Nephron (organoid): ENCODE measurements at regions not wholly inside any gene's neighbourhood (a gene's known extent, or its start where the extent isn't known, plus 50 kb on each side); places are given as distances from the start of the nearest gene placed in this dataset.

Experiments
- H3K27ac Mint-ChIP-seq, 3 experiments: 2 replicates each; pipeline ENCODE4 v1.8.0; 2020; ENCODE audit warnings: mixed read lengths in 3 of 3, mild to moderate bottlenecking in 2 of 3, moderate library complexity in 1 of 3
- H3K27me3 Mint-ChIP-seq: 2 replicates; pipeline ENCODE4 v1.8.0; 2021; ENCODE audit warnings: low read depth, mild to moderate bottlenecking, moderate library complexity, mixed read lengths
- H3K36me3 Mint-ChIP-seq: 2 replicates; pipeline ENCODE4 v1.8.0; 2020; ENCODE audit warnings: low read depth, mixed read lengths
- H3K4me1 Mint-ChIP-seq: 2 replicates; pipeline ENCODE4 v1.8.0; 2020; ENCODE audit warnings: mixed read lengths
- H3K4me3 Mint-ChIP-seq, 3 experiments: 2 replicates each; pipeline ENCODE4 v1.8.0; 2020; ENCODE audit warnings: mild to moderate bottlenecking in 3 of 3, mixed read lengths in 3 of 3, moderate library complexity in 2 of 3
- H3K9me3 Mint-ChIP-seq: 2 replicates; pipeline ENCODE4 v1.8.0; 2020; ENCODE audit warnings: mixed read lengths
- TF ChIP-seq, protein P1 (sequence below), 3 experiments: fragments of 200-600 bp; sonication (generic); IDR thresholded peaks; one replicate each; pipeline ENCODE4 v1.5.0; 2021; ENCODE audit warnings: antibody characterized with exemption in 3 of 3; ENCODE audit not compliant: unreplicated experiment in 3 of 3

DNA sequence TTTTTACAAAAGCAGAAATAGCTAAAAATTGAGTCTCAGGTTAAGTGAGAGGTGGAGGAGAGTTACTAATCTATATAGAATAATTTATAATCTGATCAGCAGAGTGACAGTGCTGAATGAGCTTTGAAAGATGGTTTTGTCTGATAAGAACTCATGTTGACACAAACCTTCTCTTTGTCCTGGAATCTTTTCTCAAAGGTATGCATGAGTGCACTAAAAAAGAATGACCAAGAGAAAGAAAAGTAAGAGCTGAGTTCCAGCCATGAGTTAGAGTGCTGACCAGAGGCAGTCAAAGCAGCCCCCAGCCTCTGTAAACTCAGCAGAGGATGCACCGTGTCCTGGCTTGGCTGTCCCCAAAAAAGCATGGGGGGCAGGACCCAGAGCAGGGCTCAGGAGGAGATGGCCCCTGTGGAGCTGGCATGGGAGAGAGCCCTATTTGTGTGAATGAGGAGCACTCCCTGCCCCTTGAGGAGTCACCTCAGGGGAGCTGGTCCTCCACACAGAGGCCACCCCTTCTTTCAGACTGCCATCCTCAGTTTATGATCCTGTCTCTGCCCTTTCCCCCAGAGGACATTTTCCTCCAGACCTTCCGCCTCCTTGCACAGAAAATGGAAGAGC lies 129.8 kb downstream of the SEC23A start:
- H3K4me3 Mint-ChIP-seq: no peak overlapping the region
- no peaks in the 10 kb centered on the region for H3K4me1 Mint-ChIP-seq
- TF ChIP-seq, protein P1, sequence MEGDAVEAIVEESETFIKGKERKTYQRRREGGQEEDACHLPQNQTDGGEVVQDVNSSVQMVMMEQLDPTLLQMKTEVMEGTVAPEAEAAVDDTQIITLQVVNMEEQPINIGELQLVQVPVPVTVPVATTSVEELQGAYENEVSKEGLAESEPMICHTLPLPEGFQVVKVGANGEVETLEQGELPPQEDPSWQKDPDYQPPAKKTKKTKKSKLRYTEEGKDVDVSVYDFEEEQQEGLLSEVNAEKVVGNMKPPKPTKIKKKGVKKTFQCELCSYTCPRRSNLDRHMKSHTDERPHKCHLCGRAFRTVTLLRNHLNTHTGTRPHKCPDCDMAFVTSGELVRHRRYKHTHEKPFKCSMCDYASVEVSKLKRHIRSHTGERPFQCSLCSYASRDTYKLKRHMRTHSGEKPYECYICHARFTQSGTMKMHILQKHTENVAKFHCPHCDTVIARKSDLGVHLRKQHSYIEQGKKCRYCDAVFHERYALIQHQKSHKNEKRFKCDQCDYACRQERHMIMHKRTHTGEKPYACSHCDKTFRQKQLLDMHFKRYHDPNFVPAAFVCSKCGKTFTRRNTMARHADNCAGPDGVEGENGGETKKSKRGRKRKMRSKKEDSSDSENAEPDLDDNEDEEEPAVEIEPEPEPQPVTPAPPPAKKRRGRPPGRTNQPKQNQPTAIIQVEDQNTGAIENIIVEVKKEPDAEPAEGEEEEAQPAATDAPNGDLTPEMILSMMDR (IDR thresholded peaks at IDR 0.05; ENCODE audit: unreplicated experiment in 3 of 3): no peak
- peaks cover 18% of the 10 kb centered on the region for H3K9me3 Mint-ChIP-seq
- no peaks in the 10 kb centered on the region for H3K36me3 Mint-ChIP-seq
- H3K27me3 Mint-ChIP-seq: no peaks in the 10 kb centered on the region
- H3K27ac Mint-ChIP-seq: no peak overlapping the region

DNA sequence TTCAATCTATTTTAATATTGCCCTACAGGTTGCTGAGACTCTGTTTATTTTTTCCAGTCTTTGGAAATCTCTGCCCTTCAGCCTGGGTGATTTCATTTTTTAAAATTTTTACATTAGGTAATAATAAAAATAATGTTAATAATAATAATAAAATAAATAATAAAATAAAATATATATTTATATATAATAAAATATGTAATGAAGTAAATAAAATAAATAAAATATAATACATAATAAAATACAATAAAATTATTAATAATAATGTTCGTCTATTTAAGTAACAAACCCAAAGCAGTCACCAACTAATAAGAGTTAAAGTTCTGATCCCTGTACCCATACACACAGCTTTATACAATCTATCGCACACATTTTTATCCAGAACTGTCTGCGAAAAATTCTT lies 130.5 kb downstream of the SEC23A start:
- Mint-ChIP-seq H3K27ac (no peak overlapping the region), H3K36me3 (no peaks in the 10 kb centered on the region), H3K27me3 (no peaks in the 10 kb centered on the region), H3K4me3 (no peak overlapping the region), H3K9me3 (peaks cover 12% of the 10 kb centered on the region), H3K4me1 (no peaks in the 10 kb centered on the region)
- TF ChIP-seq, protein P1 (IDR thresholded peaks at IDR 0.05; ENCODE audit: unreplicated experiment in 3 of 3): no peak

DNA sequence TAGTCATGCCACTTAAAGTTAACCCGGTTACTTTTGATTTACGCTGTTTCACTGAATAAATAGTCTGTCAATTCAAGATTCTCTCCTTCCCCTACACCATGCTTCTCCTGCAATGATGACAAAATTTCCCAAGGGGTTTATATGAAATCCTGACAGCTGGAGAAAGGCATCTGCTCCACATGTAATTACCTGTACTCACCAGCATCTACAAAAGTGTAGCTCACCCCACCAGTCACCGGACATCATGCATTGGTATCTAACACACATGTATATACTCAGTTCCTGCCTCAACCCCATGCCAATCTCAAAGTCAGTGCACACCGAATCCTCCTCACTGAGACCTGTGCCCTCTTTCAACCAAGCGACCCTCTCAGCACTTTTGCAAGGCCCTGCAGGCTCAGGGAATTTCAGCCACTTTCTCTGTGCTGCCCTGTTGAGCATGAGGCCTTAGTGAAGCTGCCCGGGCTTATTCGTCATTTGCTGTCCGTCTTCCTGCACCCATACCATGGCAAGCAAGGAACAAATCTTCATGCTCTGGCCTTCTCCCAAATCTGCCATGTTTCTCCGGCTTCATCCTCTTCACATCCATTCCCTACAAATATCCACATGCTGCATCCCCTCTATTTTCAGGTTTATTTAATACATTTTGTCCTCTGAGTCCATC lies 131.6 kb downstream of the SEC23A start:
- TF ChIP-seq, protein P1 (IDR thresholded peaks at IDR 0.05; ENCODE audit: unreplicated experiment in 3 of 3): no peak
- Mint-ChIP-seq H3K4me3 (no peak overlapping the region), H3K27me3 (no peaks in the 10 kb centered on the region), H3K36me3 (no peaks in the 10 kb centered on the region), H3K4me1 (no peaks in the 10 kb centered on the region), H3K27ac (no peak overlapping the region), H3K9me3 (peaks cover 3% of the 10 kb centered on the region)

DNA sequence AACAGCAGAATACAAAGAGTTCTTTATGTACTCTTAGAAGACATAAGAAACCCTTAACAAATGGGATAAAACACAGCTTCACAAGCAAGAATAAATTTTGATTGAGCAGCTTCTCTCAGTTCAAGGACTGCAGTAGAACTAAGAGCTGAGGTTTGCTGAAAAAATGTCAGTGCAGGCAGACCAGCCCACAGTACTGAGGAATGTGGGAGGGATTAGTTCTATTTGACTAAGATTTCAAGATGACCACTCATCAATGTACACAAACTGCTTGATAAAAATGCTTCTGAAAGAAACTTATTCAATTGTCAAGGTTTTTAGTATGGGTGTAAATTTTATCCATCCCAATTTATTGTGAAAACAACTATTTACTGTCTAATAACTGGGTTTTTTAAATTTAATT lies 138.4 kb downstream of the SEC23A start:
- no peaks in the 10 kb centered on the region for H3K27me3 Mint-ChIP-seq
- H3K4me1 Mint-ChIP-seq: peaks cover 8% of the 10 kb centered on the region
- TF ChIP-seq, protein P1 (IDR thresholded peaks at IDR 0.05; ENCODE audit: unreplicated experiment in 3 of 3): no peak
- H3K36me3 Mint-ChIP-seq: no peaks in the 10 kb centered on the region
- H3K9me3 Mint-ChIP-seq: no peaks in the 10 kb centered on the region
- H3K4me3 Mint-ChIP-seq: no peak overlapping the region
- H3K27ac Mint-ChIP-seq: peak overlapping the region; percentile 19 to 51 (median 35)

DNA sequence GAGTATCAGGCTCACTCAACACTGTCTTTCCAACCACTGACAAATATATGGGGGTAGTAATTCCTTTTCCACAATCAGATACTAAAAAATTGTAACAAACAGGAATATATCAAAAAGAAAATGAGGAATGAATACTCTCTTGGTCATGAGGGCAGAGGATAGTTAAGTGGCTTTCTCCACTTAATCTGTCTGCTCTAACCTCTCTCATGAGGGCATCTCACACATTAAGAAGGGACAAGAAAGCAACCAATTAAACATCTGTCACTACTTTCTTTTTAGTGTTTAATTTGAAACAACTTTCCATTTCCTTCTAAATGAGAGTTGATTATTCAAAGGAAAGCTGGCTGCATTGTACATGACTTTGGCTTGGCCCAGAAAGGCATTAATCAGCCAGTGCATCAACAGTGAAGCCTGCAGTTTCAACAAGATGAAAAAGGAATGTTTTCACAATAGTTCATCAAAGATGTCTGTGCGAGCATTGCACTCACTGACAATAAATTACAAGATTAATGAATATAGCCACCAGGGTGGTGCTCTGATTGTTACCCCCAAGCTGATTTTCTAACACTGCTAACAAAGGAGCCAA lies 142.0 kb downstream of the SEC23A start:
- H3K36me3 Mint-ChIP-seq: no peaks in the 10 kb centered on the region
- H3K9me3 Mint-ChIP-seq: no peaks in the 10 kb centered on the region
- H3K4me1 Mint-ChIP-seq: peaks cover 8% of the 10 kb centered on the region
- H3K27me3 Mint-ChIP-seq: no peaks in the 10 kb centered on the region
- TF ChIP-seq, protein P1 (IDR thresholded peaks at IDR 0.05; ENCODE audit: unreplicated experiment in 3 of 3): no peak
- peak overlapping the region in 1 of 3 experiments; percentile 4 for H3K27ac Mint-ChIP-seq
- no peak overlapping the region for H3K4me3 Mint-ChIP-seq
